DND-41 (cell line): ENCODE measurements at regions not wholly inside any gene's neighbourhood (a gene's known extent, or its start where the extent isn't known, plus 50 kb on each side); places are given as distances from the start of the nearest gene placed in this dataset.
A peak's percentile ranks its signal among the peaks of the same experiment; 100 is the strongest.

Experiments used
- ATAC-seq: fragments of 200-7000 bp; cut with Tn5 transposase; 3 replicates; pipeline ENCODE4 v1.9.1; 2021; ENCODE audit warnings: low read depth; ENCODE audit not compliant: insufficient read depth
- DNase-seq: peaks from one replicate; pipeline ENCODE4 v3.0.0-alpha.2; 2020
- H2AFZ ChIP-seq: 2 replicates; pipeline ENCODE4 v1.6.0; 2012; ENCODE audit warnings: low read depth, low read length
- H3K27ac ChIP-seq: 2 replicates; pipeline ENCODE4 v1.5.1; 2012; ENCODE audit warnings: low read length, inconsistent platforms
- H3K27me3 ChIP-seq: fragments of 200-600 bp; sonication (generic); 2 replicates; pipeline ENCODE4 v1.6.0; 2012; ENCODE audit warnings: low read length, mild to moderate bottlenecking, inconsistent platforms; ENCODE audit not compliant: insufficient read depth, poor library complexity
- H3K36me3 ChIP-seq: 2 replicates; pipeline ENCODE4 v1.5.1; 2012; ENCODE audit warnings: low read length, inconsistent platforms; ENCODE audit not compliant: insufficient read depth
- H3K4me1 ChIP-seq: 2 replicates; pipeline ENCODE4 v1.5.1; 2012; ENCODE audit warnings: mild to moderate bottlenecking, low read length; ENCODE audit not compliant: insufficient read depth
- H3K4me2 ChIP-seq: 2 replicates; pipeline ENCODE4 v1.6.0; 2012; ENCODE audit warnings: mild to moderate bottlenecking, moderate library complexity, low read length, inconsistent platforms; ENCODE audit not compliant: insufficient read depth
- H3K4me3 ChIP-seq, 2 experiments: fragments of 200-600 bp in 1 of 2; shearing (Covaris generic) in 1 of 2; 2 replicates each; pipeline ENCODE4 v1.5.1; 2012 to 2016; ENCODE audit warnings: inconsistent platforms in 2 of 2, low read length in 2 of 2, mild to moderate bottlenecking in 2 of 2, low read depth in 1 of 2, moderate library complexity in 1 of 2
- H3K79me2 ChIP-seq: 2 replicates; pipeline ENCODE4 v1.6.0; 2012; ENCODE audit warnings: low read length, inconsistent platforms; ENCODE audit not compliant: insufficient read depth
- H3K9ac ChIP-seq: 2 replicates; pipeline ENCODE4 v1.6.0; 2012; ENCODE audit warnings: low read depth, mild to moderate bottlenecking, inconsistent platforms, low read length, moderate library complexity
- H3K9me3 ChIP-seq: 2 replicates; pipeline ENCODE4 v1.5.1; 2012; ENCODE audit warnings: low read length, moderate library complexity, mild to moderate bottlenecking, inconsistent platforms; ENCODE audit not compliant: insufficient read depth, severe bottlenecking
- H4K20me1 ChIP-seq: 2 replicates; pipeline ENCODE4 v1.6.0; 2012; ENCODE audit warnings: low read length; ENCODE audit not compliant: insufficient read depth
- EZH2 ChIP-seq: IDR thresholded peaks from 3 replicates; pipeline ENCODE4 v1.6.1; 2012; ENCODE audit warnings: borderline replicate concordance, low read depth, mild to moderate bottlenecking, moderate library complexity, low read length, inconsistent platforms; ENCODE audit not compliant: severe bottlenecking
- TF ChIP-seq, protein P1 (sequence below): IDR thresholded peaks from 2 replicates; pipeline ENCODE4 v1.5.1; 2012; ENCODE audit warnings: borderline replicate concordance, low read length, moderate library complexity, mild to moderate bottlenecking; ENCODE audit not compliant: poor library complexity, severe bottlenecking; ENCODE audit errors: extremely low read depth

GRCh38 chr3:80606073-80606472, 838.3 kb upstream of the ROBO1 start:
- no peaks in the 10 kb centered on the region for H4K20me1 ChIP-seq
- no peaks in the 10 kb centered on the region for H3K9me3 ChIP-seq
- no peak for ATAC-seq
- no peaks in the 10 kb centered on the region for H3K4me1 ChIP-seq
- H3K27ac ChIP-seq, result no peak overlapping the region
- H2AFZ ChIP-seq, result no peak overlapping the region
- H3K9ac ChIP-seq, result no peak overlapping the region
- no peaks in the 10 kb centered on the region for H3K27me3 ChIP-seq
- H3K79me2 ChIP-seq, result no peaks in the 10 kb centered on the region
- no peak overlapping the region for H3K4me2 ChIP-seq
- H3K36me3 ChIP-seq, result no peaks in the 10 kb centered on the region
- no peak for DNase-seq
- H3K4me3 ChIP-seq, result no peak overlapping the region
- TF ChIP-seq, protein P1, sequence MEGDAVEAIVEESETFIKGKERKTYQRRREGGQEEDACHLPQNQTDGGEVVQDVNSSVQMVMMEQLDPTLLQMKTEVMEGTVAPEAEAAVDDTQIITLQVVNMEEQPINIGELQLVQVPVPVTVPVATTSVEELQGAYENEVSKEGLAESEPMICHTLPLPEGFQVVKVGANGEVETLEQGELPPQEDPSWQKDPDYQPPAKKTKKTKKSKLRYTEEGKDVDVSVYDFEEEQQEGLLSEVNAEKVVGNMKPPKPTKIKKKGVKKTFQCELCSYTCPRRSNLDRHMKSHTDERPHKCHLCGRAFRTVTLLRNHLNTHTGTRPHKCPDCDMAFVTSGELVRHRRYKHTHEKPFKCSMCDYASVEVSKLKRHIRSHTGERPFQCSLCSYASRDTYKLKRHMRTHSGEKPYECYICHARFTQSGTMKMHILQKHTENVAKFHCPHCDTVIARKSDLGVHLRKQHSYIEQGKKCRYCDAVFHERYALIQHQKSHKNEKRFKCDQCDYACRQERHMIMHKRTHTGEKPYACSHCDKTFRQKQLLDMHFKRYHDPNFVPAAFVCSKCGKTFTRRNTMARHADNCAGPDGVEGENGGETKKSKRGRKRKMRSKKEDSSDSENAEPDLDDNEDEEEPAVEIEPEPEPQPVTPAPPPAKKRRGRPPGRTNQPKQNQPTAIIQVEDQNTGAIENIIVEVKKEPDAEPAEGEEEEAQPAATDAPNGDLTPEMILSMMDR, result peak; percentile 14
- TF ChIP-seq EZH2, result no peak

DNA sequence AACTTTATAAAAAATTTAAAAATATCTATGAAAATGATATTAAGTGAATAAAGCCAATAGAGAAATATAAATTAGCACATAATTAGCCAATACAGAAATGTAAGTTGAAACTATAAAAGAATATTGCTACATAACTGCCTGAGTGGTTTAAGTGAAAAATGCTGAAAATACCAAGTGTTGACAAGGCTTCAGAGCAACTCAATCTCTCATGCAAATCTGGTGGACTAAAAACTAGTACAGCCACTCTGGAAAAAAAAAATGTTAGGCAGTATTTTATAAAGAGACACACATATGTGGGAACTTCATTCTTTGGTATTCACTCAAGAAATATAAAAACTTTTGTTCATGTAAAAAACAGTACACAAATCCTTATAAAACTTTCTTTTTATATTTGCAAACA, 833.7 kb upstream of the ROBO1 start:
- H3K4me3 ChIP-seq, result no peak overlapping the region
- no peak overlapping the region for H3K27ac ChIP-seq
- no peaks in the 10 kb centered on the region for H3K36me3 ChIP-seq
- TF ChIP-seq, protein P1, result no peak
- no peak for TF ChIP-seq EZH2
- DNase-seq, result no peak
- no peak overlapping the region for H2AFZ ChIP-seq
- H3K27me3 ChIP-seq, result no peaks in the 10 kb centered on the region
- H4K20me1 ChIP-seq, result no peaks in the 10 kb centered on the region
- no peaks in the 10 kb centered on the region for H3K4me1 ChIP-seq
- no peak for ATAC-seq
- no peak overlapping the region for H3K9ac ChIP-seq
- no peaks in the 10 kb centered on the region for H3K79me2 ChIP-seq
- H3K9me3 ChIP-seq, result no peaks in the 10 kb centered on the region
- no peak overlapping the region for H3K4me2 ChIP-seq

GRCh38 chr3:80592792-80593191, 825.0 kb upstream of the ROBO1 start:
- Histone ChIP-seq H3K4me1 (no peaks in the 10 kb centered on the region), H3K4me2 (no peak overlapping the region), H3K36me3 (no peaks in the 10 kb centered on the region), H2AFZ (no peak overlapping the region), H3K27me3 (no peaks in the 10 kb centered on the region), H4K20me1 (no peaks in the 10 kb centered on the region), H3K9me3 (no peaks in the 10 kb centered on the region), H3K79me2 (no peaks in the 10 kb centered on the region), H3K4me3 (no peak overlapping the region), H3K27ac (no peak overlapping the region), H3K9ac (no peak overlapping the region)
- DNase-seq (no peak), ATAC-seq (no peak)
- TF ChIP-seq, protein P1, result no peak
- TF ChIP-seq EZH2, result no peak

GRCh38 chr3:80586338-80586737, 818.5 kb upstream of the ROBO1 start:
- no peak overlapping the region for H3K27ac ChIP-seq
- ATAC-seq, result no peak
- TF ChIP-seq EZH2, result no peak
- TF ChIP-seq, protein P1, result no peak
- H3K4me2 ChIP-seq, result no peak overlapping the region
- no peaks in the 10 kb centered on the region for H3K27me3 ChIP-seq
- H3K9me3 ChIP-seq, result no peaks in the 10 kb centered on the region
- H3K79me2 ChIP-seq, result no peaks in the 10 kb centered on the region
- H4K20me1 ChIP-seq, result no peaks in the 10 kb centered on the region
- H3K36me3 ChIP-seq, result no peaks in the 10 kb centered on the region
- no peaks in the 10 kb centered on the region for H3K4me1 ChIP-seq
- no peak overlapping the region for H2AFZ ChIP-seq
- DNase-seq, result no peak
- H3K4me3 ChIP-seq, result no peak overlapping the region
- H3K9ac ChIP-seq, result no peak overlapping the region
